PC-9 (cell line): ENCODE measurements at regions not wholly inside any gene's neighbourhood (a gene's known extent, or its start where the extent isn't known, plus 50 kb on each side); places are given as distances from the start of the nearest gene placed in this dataset.
A peak's percentile ranks its signal among the peaks of the same experiment; 100 is the strongest.

Experiments
- BruUV-seq: library from RNA; stranded (reverse); fragments of 400-500 nt; replicated peaks from 2 replicates; lab custom pipeline; 2021; lab: Mats Ljungman, UMichigan
- CTCF ChIA-PET: fragments of 300-600 bp; sonication (Branson Sonifier 250); formaldehyde crosslinking; loops from one replicate; lab custom pipeline; 2022; ENCODE audit warnings: antibody characterized with exemption; lab: Charles Lee
- POLR2A ChIA-PET: fragments of 300-600 bp; sonication (Branson Sonifier 250); formaldehyde crosslinking; loops from one replicate; lab custom pipeline; 2022; ENCODE audit warnings: antibody characterized with exemption; ENCODE audit not compliant: unreplicated experiment; lab: Charles Lee
- DNase-seq, 2 experiments: peaks; one replicate each; pipeline versions ENCODE4 v3.0.0 to v3.0.0-alpha.2; 2015 to 2022; ENCODE audit warnings: mixed read lengths in 1 of 2
- H2AFZ ChIP-seq: fragments of 200-600 bp; sonication (generic); 2 replicates; pipeline ENCODE4 v1.8.1; 2017; ENCODE audit warnings: antibody characterized with exemption
- H3F3A ChIP-seq: fragments of 200-600 bp; sonication (generic); 2 replicates; pipeline ENCODE4 v1.8.1; 2017; ENCODE audit warnings: antibody characterized with exemption, mild to moderate bottlenecking, low read depth; ENCODE audit not compliant: insufficient read depth
- H3K27ac ChIP-seq: fragments of 200-600 bp; sonication (generic); 2 replicates; pipeline ENCODE4 v1.6.1; 2016; ENCODE audit warnings: mixed run types
- H3K27me3 ChIP-seq: fragments of 200-600 bp; sonication (generic); 2 replicates; pipeline ENCODE4 v1.6.1; 2016; ENCODE audit warnings: low read depth, mixed run types; ENCODE audit not compliant: insufficient read depth
- H3K36me3 ChIP-seq: fragments of 200-600 bp; sonication (generic); 2 replicates; pipeline ENCODE4 v1.6.1; 2016; ENCODE audit warnings: low read depth, mixed run types
- H3K4me1 ChIP-seq: fragments of 200-600 bp; sonication (generic); replicated peaks from 2 replicates; pipeline ENCODE4 v1.6.1; 2016; ENCODE audit warnings: mixed run types; ENCODE audit not compliant: insufficient read depth
- H3K4me2 ChIP-seq: fragments of 200-600 bp; sonication (generic); 2 replicates; pipeline ENCODE4 v1.6.1; 2017; ENCODE audit warnings: mixed run types
- H3K4me3 ChIP-seq: fragments of 200-600 bp; sonication (generic); 2 replicates; pipeline ENCODE4 v1.6.1; 2016; ENCODE audit warnings: mixed run types
- H3K79me2 ChIP-seq: fragments of 200-600 bp; sonication (generic); 2 replicates; pipeline ENCODE4 v1.6.1; 2017; ENCODE audit warnings: low read depth, mixed run types
- H3K9me2 ChIP-seq: fragments of 200-600 bp; sonication (generic); 2 replicates; pipeline ENCODE4 v1.8.1; 2017; ENCODE audit warnings: mild to moderate bottlenecking; ENCODE audit not compliant: insufficient read depth
- H3K9me3 ChIP-seq: fragments of 200-600 bp; sonication (generic); 2 replicates; pipeline ENCODE4 v1.8.1; 2016; ENCODE audit warnings: low read depth; ENCODE audit not compliant: insufficient read depth
- H4K20me1 ChIP-seq: fragments of 200-600 bp; sonication (generic); 2 replicates; pipeline ENCODE4 v1.8.1; 2017; ENCODE audit not compliant: insufficient read depth
- EZH2 ChIP-seq: fragments of 200-600 bp; sonication (generic); IDR thresholded peaks from 2 replicates; pipeline ENCODE4 v1.8.0; 2017; ENCODE audit warnings: antibody characterized with exemption, low read depth
- intact Hi-C: fragments of 100-400 bp; cut with micrococcal nuclease; formaldehyde crosslinking; loops from one replicate; pipeline ENCODE4 v1.10.0; 2022; ENCODE audit not compliant: unreplicated experiment
- TF ChIP-seq, protein P1 (sequence below): fragments of 200-600 bp; sonication (generic); conservative IDR thresholded peaks from 2 replicates; pipeline ENCODE4 v1.6.1; 2017; ENCODE audit warnings: mixed run types, antibody characterized with exemption, mild to moderate bottlenecking, moderate library complexity

DNA sequence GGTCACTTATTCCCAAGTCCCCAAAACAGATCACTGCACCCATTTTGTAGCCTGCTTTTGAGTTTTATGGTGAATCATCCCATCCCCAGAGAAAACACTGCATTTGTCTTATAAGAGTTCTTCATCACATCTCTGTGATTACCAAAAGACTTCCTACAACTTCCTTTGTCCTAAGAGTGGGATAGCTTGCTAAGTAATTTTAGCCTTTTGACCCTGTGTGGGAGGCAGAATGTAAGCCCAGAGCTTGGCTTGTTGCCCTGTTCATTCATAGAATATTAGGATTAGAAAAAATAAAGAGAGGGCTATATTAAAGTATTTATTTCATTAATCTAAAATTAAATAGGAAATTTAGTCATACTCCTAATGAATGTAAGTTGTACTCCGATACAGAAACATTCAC, 213.3 kb downstream of the MZT1 start:
- no peak overlapping the region for H3K4me3 ChIP-seq
- no peaks in the 10 kb centered on the region for H3F3A ChIP-seq
- H3K9me2 ChIP-seq: no peaks in the 10 kb centered on the region
- H4K20me1 ChIP-seq: no peaks in the 10 kb centered on the region
- H3K4me1 ChIP-seq: no peaks in the 10 kb centered on the region
- H3K27me3 ChIP-seq: no peaks in the 10 kb centered on the region
- TF ChIP-seq, protein P1, sequence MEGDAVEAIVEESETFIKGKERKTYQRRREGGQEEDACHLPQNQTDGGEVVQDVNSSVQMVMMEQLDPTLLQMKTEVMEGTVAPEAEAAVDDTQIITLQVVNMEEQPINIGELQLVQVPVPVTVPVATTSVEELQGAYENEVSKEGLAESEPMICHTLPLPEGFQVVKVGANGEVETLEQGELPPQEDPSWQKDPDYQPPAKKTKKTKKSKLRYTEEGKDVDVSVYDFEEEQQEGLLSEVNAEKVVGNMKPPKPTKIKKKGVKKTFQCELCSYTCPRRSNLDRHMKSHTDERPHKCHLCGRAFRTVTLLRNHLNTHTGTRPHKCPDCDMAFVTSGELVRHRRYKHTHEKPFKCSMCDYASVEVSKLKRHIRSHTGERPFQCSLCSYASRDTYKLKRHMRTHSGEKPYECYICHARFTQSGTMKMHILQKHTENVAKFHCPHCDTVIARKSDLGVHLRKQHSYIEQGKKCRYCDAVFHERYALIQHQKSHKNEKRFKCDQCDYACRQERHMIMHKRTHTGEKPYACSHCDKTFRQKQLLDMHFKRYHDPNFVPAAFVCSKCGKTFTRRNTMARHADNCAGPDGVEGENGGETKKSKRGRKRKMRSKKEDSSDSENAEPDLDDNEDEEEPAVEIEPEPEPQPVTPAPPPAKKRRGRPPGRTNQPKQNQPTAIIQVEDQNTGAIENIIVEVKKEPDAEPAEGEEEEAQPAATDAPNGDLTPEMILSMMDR: no peak
- TF ChIP-seq EZH2: no peak
- no peak overlapping the region for H3K4me2 ChIP-seq
- H3K27ac ChIP-seq: no peak overlapping the region
- no peak for DNase-seq
- ChIA-PET CTCF (no interaction called here), POLR2A (no interaction called here)
- H2AFZ ChIP-seq: no peak overlapping the region
- no peaks in the 10 kb centered on the region for H3K79me2 ChIP-seq
- no peaks in the 10 kb centered on the region for H3K36me3 ChIP-seq
- intact Hi-C loops: no loop called here
- no TSS peak for BruUV-seq
- H3K9me3 ChIP-seq: no peaks in the 10 kb centered on the region

DNA sequence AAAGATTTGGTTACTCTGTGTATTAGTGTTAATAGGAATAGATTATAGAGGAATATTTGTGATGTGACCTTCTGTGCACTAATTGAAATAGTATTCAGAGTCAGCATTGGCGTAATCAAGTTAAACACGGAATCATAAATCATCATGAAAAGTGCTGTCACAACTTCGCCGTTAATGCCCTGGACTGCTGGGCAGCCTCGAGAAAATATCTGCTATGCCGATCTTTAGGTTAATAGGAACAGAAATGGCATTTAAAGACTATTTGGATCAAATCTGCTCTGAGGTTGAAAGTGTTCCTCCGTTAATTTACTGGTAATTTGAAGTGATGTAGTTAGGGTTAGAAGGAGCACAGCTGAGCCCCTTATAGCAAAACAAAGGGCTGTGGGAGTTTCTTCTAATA, 219.0 kb downstream of the MZT1 start:
- H3K36me3 ChIP-seq: no peaks in the 10 kb centered on the region
- no peaks in the 10 kb centered on the region for H3K9me3 ChIP-seq
- no peak for DNase-seq
- H3K4me3 ChIP-seq: no peak overlapping the region
- H3K27me3 ChIP-seq: no peaks in the 10 kb centered on the region
- no peak overlapping the region for H3K27ac ChIP-seq
- TF ChIP-seq, protein P1: no peak
- TF ChIP-seq EZH2: no peak
- BruUV-seq: no TSS peak
- no peaks in the 10 kb centered on the region for H4K20me1 ChIP-seq
- no peaks in the 10 kb centered on the region for H3K4me1 ChIP-seq
- H3K4me2 ChIP-seq: no peak overlapping the region
- ChIA-PET POLR2A (no interaction called here), CTCF (no interaction called here)
- H3F3A ChIP-seq: no peaks in the 10 kb centered on the region
- intact Hi-C loops: no loop called here
- H2AFZ ChIP-seq: no peak overlapping the region
- no peaks in the 10 kb centered on the region for H3K79me2 ChIP-seq
- H3K9me2 ChIP-seq: no peaks in the 10 kb centered on the region

DNA sequence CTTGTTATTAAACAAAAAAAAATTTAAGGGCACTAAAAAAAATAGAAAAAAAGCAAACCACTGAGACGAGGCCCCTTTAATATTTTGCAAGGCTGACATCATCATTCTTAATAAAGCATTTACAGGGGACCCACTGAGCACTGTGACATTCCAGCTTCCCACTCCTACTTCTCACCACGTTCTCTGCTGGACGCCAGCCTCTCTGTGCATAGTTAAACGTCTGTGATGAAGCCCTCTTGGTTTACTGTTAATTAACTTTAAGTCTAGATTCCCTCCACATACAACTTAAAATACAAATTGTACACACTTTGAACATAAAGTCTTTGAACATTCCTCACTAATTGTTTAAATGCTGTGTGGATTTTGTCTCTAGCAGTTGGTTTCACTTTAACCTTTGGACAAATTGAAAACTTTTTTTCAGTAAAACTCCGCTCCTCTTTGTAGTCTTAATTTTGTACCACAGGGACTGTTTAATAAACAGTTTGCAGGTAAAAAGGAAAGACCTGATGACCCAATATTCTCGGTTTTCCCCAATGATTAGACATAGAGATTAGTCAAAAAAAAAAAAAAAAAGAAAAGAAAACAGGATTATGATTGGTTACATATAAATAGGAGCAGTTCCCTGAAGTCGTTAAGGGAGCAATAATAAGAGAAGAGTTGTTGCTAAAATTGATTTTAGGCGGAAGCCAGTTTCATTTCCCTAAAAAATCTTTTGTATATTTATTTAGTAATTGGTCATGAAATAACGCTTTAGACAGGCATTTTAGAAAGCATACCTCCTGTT, 219.8 kb downstream of the MZT1 start:
- no peaks in the 10 kb centered on the region for H3K4me1 ChIP-seq
- DNase-seq: no peak
- H4K20me1 ChIP-seq: no peaks in the 10 kb centered on the region
- no peaks in the 10 kb centered on the region for H3F3A ChIP-seq
- intact Hi-C loops: no loop called here
- peak overlapping the region; percentile 18; the same call in 1 of the 2 replicates for H3K4me2 ChIP-seq
- H3K27me3 ChIP-seq: no peaks in the 10 kb centered on the region
- no peak for TF ChIP-seq EZH2
- TF ChIP-seq, protein P1: no peak
- no peak overlapping the region for H3K4me3 ChIP-seq
- H3K9me3 ChIP-seq: no peaks in the 10 kb centered on the region
- no peak overlapping the region for H3K27ac ChIP-seq
- ChIA-PET CTCF (no interaction called here), POLR2A (no interaction called here)
- H3K9me2 ChIP-seq: no peaks in the 10 kb centered on the region
- BruUV-seq: no TSS peak
- no peaks in the 10 kb centered on the region for H3K36me3 ChIP-seq
- no peak overlapping the region for H2AFZ ChIP-seq
- no peaks in the 10 kb centered on the region for H3K79me2 ChIP-seq
